Heart right ventricle (tissue), 16 donors: ENCODE measurements at regions not wholly inside any gene's neighbourhood (a gene's known extent, or its start where the extent isn't known, plus 50 kb on each side); places are given as distances from the start of the nearest gene placed in this dataset.

Source experiments
- ATAC-seq, 8 donors: fragments of 200-7000 bp; cut with Tn5 transposase; one replicate each; pipeline ENCODE4 v1.9.1; 2020; ENCODE audit warnings: mild to moderate bottlenecking in 8 of 8, moderate library complexity in 8 of 8, moderate number of reproducible peaks in 1 of 8
- DNase-seq, 2 donors: peaks; one replicate each; pipeline ENCODE4 v3.0.0-alpha.2; 2020
- H3K27ac ChIP-seq, 10 donors: fragments of 200-600 bp; sonication (generic) in 2 of 10; one replicate each; pipeline versions ENCODE4 v1.5.0 to v1.8.0; 2020 to 2022; ENCODE audit warnings: mild to moderate bottlenecking in 3 of 10
- H3K27me3 ChIP-seq, 7 donors: fragments of 200-600 bp; one replicate each; pipeline ENCODE4 v1.8.0; 2021 to 2022; ENCODE audit warnings: mild to moderate bottlenecking in 2 of 7
- H3K36me3 ChIP-seq, 9 donors: fragments of 200-600 bp; sonication (generic) in 1 of 9; one replicate each; pipeline versions ENCODE4 v1.5.0 to v1.8.0; 2020 to 2022; ENCODE audit warnings: mild to moderate bottlenecking in 2 of 9
- H3K4me1 ChIP-seq, 9 donors: fragments of 200-600 bp; sonication (generic) in 1 of 9; one replicate each; pipeline versions ENCODE4 v1.5.0 to v1.8.0; 2020 to 2022; ENCODE audit warnings: mild to moderate bottlenecking in 4 of 9
- H3K4me3 ChIP-seq, 10 donors: fragments of 200-600 bp; sonication (generic) in 2 of 10; one replicate each; pipeline versions ENCODE4 v1.5.0 to v1.8.0; 2020 to 2022; ENCODE audit warnings: mild to moderate bottlenecking in 7 of 10, moderate library complexity in 2 of 10
- H3K9me3 ChIP-seq, 11 donors: fragments of 200-600 bp in 10 of 11; sonication (generic) in 2 of 11; one replicate each; pipeline versions ENCODE4 v1.5.0 to v1.8.0; 2013 to 2022; ENCODE audit warnings: mild to moderate bottlenecking in 2 of 11, control low read depth in 1 of 11, moderate library complexity in 1 of 11
- CTCF ChIP-seq, 9 donors: fragments of 200-600 bp; sonication (generic) in 2 of 9; IDR thresholded peaks; one replicate each; pipeline versions ENCODE4 v1.5.0 to v1.8.0; 2021 to 2022; ENCODE audit warnings: antibody characterized with exemption in 9 of 9, mild to moderate bottlenecking in 5 of 9, moderate library complexity in 1 of 9
- WGBS, 2 donors: extraction: QIAGEN DNeasy Blood & Tissue Kit; methylation state at CpG; one replicate each; pipeline ENCODE4 v1.1.7; 2013; ENCODE audit warnings: inconsistent platforms in 1 of 2; 5-methylcytosine and 5-hydroxymethylcytosine counted together
- intact Hi-C, 10 donors: fragments of 100-400 bp; cut with DNase I; formaldehyde crosslinking; loops; one replicate each; pipeline versions ENCODE4 v1.11.1 to v1.14.2; 2022
- donor health status: Arrhythmogenic right ventricular cardiomyopathy.
- donor health status: ischemic (EF 13 %, LVEDD 7.1; RV severe dilation, severe dysfunction).
- donor health status: healthy with polysubstance abuse.
- donor health status: DM: no; HTN: yes; CAD: no.
- donor health status: DM: no; HTN: no; CAD: no.
- donor health status: ischemic (EF 25% LVEDD 6.9; RV normal size, moderate dysfunction).
- donor health status: ischemic (EF 25% LVEDD 5.7; RV mildly dilated, moderate dysfunction).
- donor health status: healthy.
- donor health status: DM: yes; HTN: yes; CAD: no.
- donor health status: Ischemic cardiomyopathy.
- donor health status: ischemic (EF 35%, LVEDD 5.7; RV mildly dilated, moderate dysfunction).
- donor health status: nonischemic (EF 11% LVEDD 7.7; RV severe dilation, severe dysfunction).
- donor health status: DM: yes; HTN: yes; CAD: no.
- donor health status: PGD.
- donor health status: ischemic (EF 29% LVEDD 5.4; RV normal size, mild dysfunction).
- donor health status: nonischemic (EF 23%, LVEDD 6.1; RV moderate dilation, normal function).

- intact Hi-C loops = no loop called here
- Histone ChIP-seq H3K27ac (no peak overlapping the region), H3K4me1 (peaks cover 0 to 13% (median 0%) of the 10 kb centered on the region in 9 donors), H3K9me3 (peaks cover 0 to 9% (median 0%) of the 10 kb centered on the region in 11 donors), H3K4me3 (no peak overlapping the region), H3K27me3 (no peaks in the 10 kb centered on the region), H3K36me3 (no peaks in the 10 kb centered on the region)
- ATAC-seq (no peak), DNase-seq (no peak)
- no peak for TF ChIP-seq CTCF (IDR thresholded peaks at IDR 0.05)
- WGBS, 2 donors = 67 to 83% methylated on average over 1 of the region's 1 CpG
These were observed 51.6 kb upstream of the CREB5 start for GRCh38 chr7:28360739-28361138.

GRCh38 chr7:28361551-28361950, 50.8 kb upstream of the CREB5 start:
- no peaks in the 10 kb centered on the region for H3K27me3 ChIP-seq
- peaks cover 0 to 5% (median 0%) of the 10 kb centered on the region in 9 donors for H3K4me1 ChIP-seq
- H3K27ac ChIP-seq = no peak overlapping the region
- H3K36me3 ChIP-seq = no peaks in the 10 kb centered on the region
- no peak overlapping the region for H3K4me3 ChIP-seq
- peaks cover 0 to 9% (median 0%) of the 10 kb centered on the region in 11 donors for H3K9me3 ChIP-seq
- TF ChIP-seq CTCF (IDR thresholded peaks at IDR 0.05) = no peak
- intact Hi-C loops = no loop called here
- DNase-seq (no peak), ATAC-seq (no peak)
- 53 to 81% methylated on average over 1 of the region's 1 CpG for WGBS, 2 donors

- ATAC-seq (no peak), DNase-seq (no peak)
- no peaks in the 10 kb centered on the region for H3K36me3 ChIP-seq
- intact Hi-C loops = no loop called here
- no peaks in the 10 kb centered on the region for H3K27me3 ChIP-seq
- peaks cover 0 to 9% (median 0%) of the 10 kb centered on the region in 11 donors for H3K9me3 ChIP-seq
- H3K4me1 ChIP-seq = no peaks in the 10 kb centered on the region
- no peak overlapping the region for H3K27ac ChIP-seq
- H3K4me3 ChIP-seq = no peak overlapping the region
- no peak for TF ChIP-seq CTCF (IDR thresholded peaks at IDR 0.05)
- WGBS, 2 donors = 80 to 92% methylated on average over 1 of the region's 1 CpG
These were observed 50.1 kb upstream of the CREB5 start for GRCh38 chr7:28362182-28362581.
